Muscle layer of duodenum (tissue), 2 donors: ENCODE measurements at regions not wholly inside any gene's neighbourhood (a gene's known extent, or its start where the extent isn't known, plus 50 kb on each side); places are given as distances from the start of the nearest gene placed in this dataset.
"Not testable (repeated sequence)": the region's sequence is repeated elsewhere in the genome, so short reads cannot be mapped to it uniquely, and the experiment has no call there.

Source experiments
- H3K27ac ChIP-seq: one replicate; pipeline ENCODE4 v1.7.0; 2013; ENCODE audit warnings: mild to moderate bottlenecking, low read length
- H3K27me3 ChIP-seq: one replicate; pipeline ENCODE4 v1.7.0; 2013; ENCODE audit warnings: low read depth, mild to moderate bottlenecking, control low read depth, low read length
- H3K36me3 ChIP-seq, 2 donors: one replicate each; pipeline ENCODE4 v1.7.0; 2013; ENCODE audit warnings: low read length in 2 of 2, control low read depth in 1 of 2, mild to moderate bottlenecking in 1 of 2; ENCODE audit not compliant: insufficient read depth in 2 of 2, control insufficient read depth in 1 of 2
- H3K4me1 ChIP-seq, 2 donors: one replicate each; pipeline ENCODE4 v1.7.0; 2013; ENCODE audit warnings: low read length in 2 of 2, mild to moderate bottlenecking in 2 of 2, control low read depth in 1 of 2, moderate library complexity in 1 of 2; ENCODE audit not compliant: insufficient read depth in 2 of 2, control insufficient read depth in 1 of 2
- H3K4me3 ChIP-seq, 2 donors: one replicate each; pipeline ENCODE4 v1.7.0; 2013; ENCODE audit warnings: low read length in 2 of 2, low read depth in 1 of 2, mild to moderate bottlenecking in 1 of 2
- H3K9me3 ChIP-seq, 2 donors: one replicate each; pipeline ENCODE4 v1.7.0; 2013; ENCODE audit warnings: low read length in 2 of 2, control low read depth in 1 of 2, mild to moderate bottlenecking in 1 of 2; ENCODE audit not compliant: control insufficient read depth in 1 of 2
- donor health status: healthy.

DNA sequence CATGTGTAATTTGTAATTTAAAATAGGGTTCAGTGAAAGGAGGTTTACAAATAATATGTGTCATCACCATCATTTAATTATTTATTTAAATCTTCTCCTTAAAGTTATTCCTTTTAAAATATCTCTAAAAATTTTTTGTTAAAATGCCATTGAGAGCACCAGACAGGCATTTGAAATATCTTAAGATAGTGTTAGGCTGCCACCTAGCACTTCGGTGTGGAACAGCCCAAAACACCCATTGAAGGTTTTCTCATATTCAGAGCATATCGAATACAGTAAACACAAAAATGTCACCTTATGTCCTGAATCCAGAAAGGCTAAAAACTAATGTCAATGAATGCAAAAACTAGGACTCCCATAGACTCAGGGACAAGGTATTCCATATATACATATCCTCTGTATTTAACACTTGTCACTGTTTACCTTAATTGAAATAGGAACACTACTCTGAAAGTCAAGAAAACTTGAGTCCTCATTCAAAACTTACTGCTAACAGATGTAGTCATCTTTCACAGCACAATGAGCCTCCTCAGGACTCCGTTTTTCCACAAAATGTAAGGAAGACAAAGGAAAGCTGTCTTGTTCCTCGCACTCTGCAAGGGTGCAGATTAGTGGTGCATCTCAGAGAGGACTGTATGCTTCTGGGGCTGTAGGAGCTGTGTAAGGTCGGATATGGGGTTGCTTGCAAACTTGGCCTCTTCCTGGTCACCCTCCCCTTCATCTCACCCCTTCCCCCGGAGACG is 329.5 kb downstream of the PAX3 start:
- H3K36me3 ChIP-seq = no peaks in the 10 kb centered on the region
- no peaks in the 10 kb centered on the region for H3K9me3 ChIP-seq
- H3K4me1 ChIP-seq = no peaks in the 10 kb centered on the region
- H3K27ac ChIP-seq = no peak overlapping the region
- H3K27me3 ChIP-seq = no peaks in the 10 kb centered on the region
- H3K4me3 ChIP-seq = no peak overlapping the region

DNA sequence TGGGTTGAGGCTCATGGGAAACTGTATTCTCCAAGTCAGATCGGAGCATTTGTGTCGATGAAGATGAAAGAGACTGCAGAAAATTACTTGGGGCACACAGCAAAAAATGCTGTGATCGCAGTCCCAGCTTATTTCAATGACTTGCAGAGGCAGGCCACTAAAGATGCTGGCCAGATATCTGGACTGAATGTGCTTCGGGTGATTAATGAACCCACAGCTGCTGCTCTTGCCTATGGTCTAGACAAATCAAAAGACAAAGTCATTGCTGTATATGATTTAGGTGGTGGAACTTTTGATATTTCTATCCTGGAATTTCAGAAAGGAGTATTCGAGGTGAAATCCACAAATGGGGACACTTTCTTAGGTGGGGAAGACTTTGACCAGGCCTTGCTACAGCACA is 336.6 kb downstream of the PAX3 start:
- H3K27me3 ChIP-seq = no peaks in the 10 kb centered on the region
- no peaks in the 10 kb centered on the region for H3K36me3 ChIP-seq
- H3K9me3 ChIP-seq = no peaks in the 10 kb centered on the region
- H3K4me3 ChIP-seq = no peak overlapping the region
- H3K4me1 ChIP-seq = no peaks in the 10 kb centered on the region
- H3K27ac ChIP-seq = no peak overlapping the region

DNA sequence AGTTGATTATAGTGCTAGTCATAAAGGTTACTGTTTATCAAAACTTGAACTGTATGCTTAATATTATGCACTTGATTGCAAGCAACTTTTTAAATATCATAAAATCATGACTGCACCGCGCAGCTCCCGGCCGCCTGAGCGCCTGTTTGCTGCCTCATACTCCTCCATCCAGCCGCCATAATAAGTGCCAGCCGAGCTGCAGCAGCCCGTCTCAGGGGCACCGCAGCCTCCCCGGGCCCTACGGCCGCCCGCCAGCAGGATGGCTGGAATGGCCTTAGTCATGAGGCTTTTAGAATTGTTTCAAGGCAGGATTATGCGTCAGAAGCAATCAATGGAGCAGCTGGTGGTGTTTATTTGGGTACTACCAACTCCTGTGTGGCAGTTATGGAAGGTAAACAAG is 337.2 kb downstream of the PAX3 start:
- Histone ChIP-seq H3K9me3 (no peaks in the 10 kb centered on the region), H3K27me3 (no peaks in the 10 kb centered on the region), H3K27ac (no peak overlapping the region), H3K36me3 (no peaks in the 10 kb centered on the region), H3K4me1 (no peaks in the 10 kb centered on the region), H3K4me3 (no peak overlapping the region)

DNA sequence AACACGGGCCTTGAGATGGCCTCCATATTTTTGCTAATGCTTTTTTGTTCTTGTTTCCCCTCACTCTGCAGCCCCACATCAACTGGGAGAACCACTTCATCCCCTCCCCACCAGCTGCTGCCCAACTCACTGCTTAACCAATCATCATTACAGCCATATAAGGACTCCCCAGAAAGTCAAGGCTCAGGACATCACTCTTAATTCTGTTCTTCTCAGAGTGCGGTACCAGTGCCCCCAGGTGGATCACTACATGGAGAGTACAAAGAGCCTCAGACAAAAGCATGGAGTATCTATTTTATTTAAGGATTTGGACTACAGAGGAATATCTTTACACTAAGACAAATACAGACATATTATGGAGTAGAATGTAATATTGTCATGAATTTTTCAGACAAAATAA is 340.6 kb downstream of the PAX3 start:
- Histone ChIP-seq H3K4me1 (no peaks in the 10 kb centered on the region), H3K27ac (no peak overlapping the region), H3K9me3 (no peaks in the 10 kb centered on the region), H3K36me3 (no peaks in the 10 kb centered on the region), H3K4me3 (no peak overlapping the region), H3K27me3 (no peaks in the 10 kb centered on the region)

DNA sequence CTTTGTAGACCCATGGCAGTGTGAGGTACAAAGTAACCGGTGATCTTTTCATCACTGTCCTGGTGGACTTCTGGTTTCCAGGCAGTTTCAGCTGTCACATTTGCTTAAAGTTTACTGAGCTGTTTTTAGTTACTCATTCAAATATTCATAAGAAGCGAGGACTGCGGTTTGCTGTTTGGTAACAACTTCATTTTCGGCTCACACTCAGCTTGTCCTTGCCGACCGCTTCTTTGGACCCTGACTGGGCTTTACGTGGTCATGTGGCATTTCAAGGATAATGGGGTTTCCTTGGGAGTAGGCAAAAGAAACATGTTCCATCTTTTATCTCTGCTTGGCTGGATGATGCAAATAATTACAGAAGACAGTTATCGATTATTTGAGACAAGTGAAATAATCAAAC is 350.7 kb downstream of the PAX3 start:
- Histone ChIP-seq H3K27ac (no peak overlapping the region), H3K4me1 (peaks cover 0 to 3% of the 10 kb centered on the region in 2 donors), H3K36me3 (no peaks in the 10 kb centered on the region), H3K9me3 (no peaks in the 10 kb centered on the region), H3K4me3 (no peak overlapping the region), H3K27me3 (no peaks in the 10 kb centered on the region)

DNA sequence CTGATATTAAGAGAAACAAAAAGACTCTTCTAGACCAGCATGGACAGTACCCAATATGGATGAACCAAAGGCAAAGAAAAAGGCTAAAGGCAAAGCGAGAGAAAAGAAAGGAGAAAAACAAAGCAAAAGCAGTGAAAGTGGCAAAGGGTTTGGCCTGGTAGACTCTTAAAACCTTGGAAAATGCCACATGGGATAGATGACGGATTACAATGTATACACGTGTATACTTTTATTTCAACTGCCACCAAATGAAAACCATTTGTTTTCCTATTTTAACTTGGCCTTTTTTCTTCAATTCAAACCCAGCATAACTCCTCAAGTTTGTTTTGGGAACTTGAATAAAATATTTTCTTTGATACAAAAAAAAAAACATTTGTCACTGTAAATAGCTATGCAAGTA is 354.3 kb downstream of the PAX3 start:
- peaks cover 0 to 11% of the 10 kb centered on the region in 2 donors for H3K4me1 ChIP-seq
- not testable (repeated sequence) for H3K36me3 ChIP-seq, H3K27me3 ChIP-seq, H3K27ac ChIP-seq, H3K4me3 ChIP-seq, H3K9me3 ChIP-seq

DNA sequence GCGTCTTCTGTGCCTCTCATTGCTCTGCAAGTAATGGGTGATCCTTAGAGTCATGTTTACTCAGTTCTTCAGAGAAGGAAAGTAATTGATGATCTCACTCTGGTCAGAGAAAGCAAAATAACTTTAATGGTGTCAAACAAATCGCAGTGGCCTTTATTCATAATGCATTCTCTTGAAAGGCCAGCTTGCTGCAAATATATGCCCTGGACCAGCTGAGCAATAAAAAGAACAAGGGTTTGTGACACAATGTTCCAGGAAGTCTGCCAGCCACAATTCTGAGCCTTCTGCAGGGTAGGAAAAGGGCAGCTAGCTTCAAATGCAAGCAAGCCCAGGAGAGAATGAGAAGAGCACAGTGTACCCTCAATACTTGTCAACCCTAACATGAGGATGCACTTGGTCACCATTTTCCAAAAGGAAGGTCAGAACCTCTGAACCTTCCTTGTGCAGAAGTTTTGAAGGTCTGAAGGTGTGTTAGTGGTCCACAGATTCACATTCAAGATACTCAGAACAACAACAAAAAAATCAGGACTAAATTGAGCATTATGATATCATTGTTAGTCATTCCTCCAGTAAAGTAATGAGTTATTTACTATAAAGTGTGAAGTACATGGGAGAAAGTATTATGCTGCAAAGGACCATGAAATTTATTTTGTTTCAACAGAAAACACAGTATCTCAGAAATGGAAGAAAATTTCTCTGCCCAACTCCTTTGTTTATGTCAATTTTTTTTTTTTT is 355.6 kb downstream of the PAX3 start:
- Histone ChIP-seq H3K9me3 (no peaks in the 10 kb centered on the region), H3K4me3 (no peak overlapping the region), H3K27ac (peak overlapping the region; percentile 60), H3K36me3 (no peaks in the 10 kb centered on the region), H3K27me3 (no peaks in the 10 kb centered on the region), H3K4me1 (peaks cover 0 to 11% of the 10 kb centered on the region in 2 donors)

DNA sequence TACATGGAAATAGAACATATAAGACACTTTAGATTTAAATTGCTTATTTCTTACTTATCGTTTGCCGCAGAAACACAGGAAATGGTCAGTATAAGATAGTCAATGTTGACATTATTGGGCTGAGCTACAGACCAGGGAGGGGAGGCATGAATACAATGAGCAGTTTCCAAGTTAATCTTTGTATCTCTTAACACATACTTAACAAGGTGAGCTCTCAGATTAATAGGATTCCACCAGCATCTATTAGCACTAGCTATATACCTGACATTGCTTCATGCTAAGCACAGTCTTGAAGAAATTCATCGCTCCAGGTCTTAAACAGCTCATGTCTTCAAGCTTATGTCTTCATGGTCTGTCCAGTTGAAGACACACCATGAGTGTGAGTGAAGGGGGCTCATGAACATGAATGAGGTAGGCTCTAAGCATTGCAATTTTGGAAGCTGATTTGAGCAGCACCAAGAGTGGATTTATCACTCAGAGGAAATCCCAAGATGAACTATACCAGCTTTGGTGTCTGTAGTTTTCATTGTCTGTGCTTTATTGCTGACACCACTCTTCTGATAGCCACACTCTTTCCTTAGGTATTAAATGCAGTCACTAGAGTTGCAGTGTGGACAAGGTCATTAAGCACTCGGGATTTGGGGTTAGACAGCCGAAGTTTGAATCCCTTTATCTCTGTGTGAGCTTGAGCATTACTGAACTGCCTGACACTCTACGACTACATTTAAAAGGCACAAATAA is 359.3 kb upstream of the EPHA4 start:
- no peak overlapping the region for H3K4me3 ChIP-seq
- no peaks in the 10 kb centered on the region for H3K9me3 ChIP-seq
- no peak overlapping the region for H3K27ac ChIP-seq
- H3K36me3 ChIP-seq = no peaks in the 10 kb centered on the region
- H3K4me1 ChIP-seq = no peaks in the 10 kb centered on the region
- H3K27me3 ChIP-seq = no peaks in the 10 kb centered on the region

DNA sequence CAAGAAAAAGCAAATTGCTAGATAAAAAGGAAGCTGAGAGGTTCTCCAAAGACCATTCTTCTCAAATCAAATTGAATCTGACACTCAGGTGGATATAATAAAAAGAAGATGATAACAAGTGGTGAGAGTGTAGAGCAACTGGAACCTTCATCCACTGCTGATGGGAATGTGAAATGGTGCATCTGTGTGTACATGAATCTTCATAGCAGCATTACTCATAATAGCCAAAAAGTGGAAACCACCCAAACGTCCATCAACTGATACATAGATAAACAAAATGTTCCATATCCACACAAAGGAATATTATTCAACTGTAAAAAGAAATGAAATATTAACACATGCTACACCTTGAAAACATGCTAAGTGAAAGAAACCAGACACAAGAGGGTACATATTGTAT is 357.2 kb upstream of the EPHA4 start:
- H3K4me3 ChIP-seq = no peak overlapping the region
- no peaks in the 10 kb centered on the region for H3K36me3 ChIP-seq
- H3K4me1 ChIP-seq = no peaks in the 10 kb centered on the region
- H3K27ac ChIP-seq = no peak overlapping the region
- H3K27me3 ChIP-seq = no peaks in the 10 kb centered on the region
- no peaks in the 10 kb centered on the region for H3K9me3 ChIP-seq

DNA sequence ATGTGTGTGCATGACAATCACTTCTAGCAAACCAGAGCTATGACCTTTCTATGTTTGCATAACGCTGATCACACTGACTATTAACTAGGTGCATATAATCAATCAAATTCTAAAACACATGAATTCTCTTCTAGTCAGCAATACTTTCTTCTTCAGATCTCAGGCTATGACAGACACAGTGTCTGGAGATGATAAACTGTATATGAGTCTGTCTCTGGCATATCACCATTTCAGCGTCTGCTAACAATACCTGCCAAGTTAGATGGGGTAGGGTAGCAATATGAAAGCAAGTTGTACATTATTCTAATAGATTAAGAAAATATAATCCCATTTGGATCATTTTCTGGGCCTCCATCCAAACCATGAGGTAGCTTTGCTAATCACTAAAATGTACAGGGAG is 354.2 kb upstream of the EPHA4 start:
- no peaks in the 10 kb centered on the region for H3K36me3 ChIP-seq

DNA sequence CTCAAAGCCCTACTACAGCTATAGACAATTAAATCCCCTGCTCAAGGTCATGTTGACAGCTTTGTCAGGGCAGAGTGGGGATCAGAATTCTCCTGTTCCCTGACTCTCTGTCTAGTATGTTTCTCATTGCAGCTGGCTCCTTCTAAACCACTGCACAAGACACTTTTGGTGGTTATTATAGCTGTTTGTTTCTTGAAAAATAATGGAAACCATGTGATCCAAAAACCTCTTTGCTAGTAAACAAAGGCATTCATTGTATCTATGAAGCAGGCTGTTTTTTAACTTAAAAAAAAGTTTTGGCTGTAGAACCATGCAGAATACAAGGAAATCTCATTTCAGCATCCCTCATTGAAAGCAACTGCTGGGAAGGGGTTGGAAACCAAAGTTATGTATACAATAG is 352.5 kb upstream of the EPHA4 start:
- Histone ChIP-seq H3K36me3 (no peaks in the 10 kb centered on the region), H3K27me3 (no peaks in the 10 kb centered on the region), H3K4me1 (no peaks in the 10 kb centered on the region), H3K27ac (no peak overlapping the region), H3K9me3 (no peaks in the 10 kb centered on the region), H3K4me3 (no peak overlapping the region)

More for the DNA sequence above, 354.2 kb upstream of the EPHA4 start:
- Histone ChIP-seq H3K27ac (no peak overlapping the region), H3K9me3 (no peaks in the 10 kb centered on the region), H3K4me1 (no peaks in the 10 kb centered on the region), H3K27me3 (no peaks in the 10 kb centered on the region), H3K4me3 (no peak overlapping the region)
